ENCODE measurements at regions not wholly inside any gene's neighbourhood (a gene's known extent, or its start where the extent isn't known, plus 50 kb on each side); places are given as distances from the start of the nearest gene placed in this dataset.

- Histone ChIP-seq H3K4me1 (replicated peaks in 1 of 4; ENCODE audit: control insufficient read depth in 3 of 4, insufficient read depth in 4 of 4, low read length in 3 of 4) (no peaks in the 10 kb centered on the region), H2AK5ac (ENCODE audit: low read depth, low read length) (no peak overlapping the region), H2BK20ac (ENCODE audit: low read length) (no peak overlapping the region), H3K79me2 (ENCODE audit: control insufficient read depth in 1 of 2, insufficient read depth in 2 of 2, low read length in 2 of 2) (no peaks in the 10 kb centered on the region), H3K4me2 (ENCODE audit: insufficient read depth in 1 of 2, low read depth in 2 of 2, low read length in 2 of 2) (no peak overlapping the region), H3K23ac (ENCODE audit: insufficient read length) (no peak overlapping the region), H2BK12ac (ENCODE audit: low read depth, low read length) (no peak overlapping the region), H2BK15ac (ENCODE audit: low read length) (no peak overlapping the region), H4K5ac (ENCODE audit: insufficient read length, low read depth, low read length) (no peak overlapping the region), H3K9me3 (ENCODE audit: insufficient read depth in 2 of 2, low read depth in 1 of 2, low read length in 1 of 2) (no peaks in the 10 kb centered on the region), H3K27ac (ENCODE audit: low read depth, low read length) (no peak overlapping the region), H4K8ac (ENCODE audit: extremely low read depth, insufficient read depth, low read length) (no peak overlapping the region), H4K20me1 (replicated peaks in 1 of 2; ENCODE audit: control insufficient read depth in 1 of 2, insufficient read depth in 2 of 2, low read length in 2 of 2) (no peaks in the 10 kb centered on the region), H3K27me3 (replicated peaks in 1 of 4; ENCODE audit: control insufficient read depth in 3 of 4, extremely low read depth in 1 of 4, insufficient read depth in 3 of 4, low read length in 3 of 4) (no peaks in the 10 kb centered on the region), H2BK120ac (replicated peaks; ENCODE audit: low read depth, low read length) (no peak overlapping the region), H2AFZ (ENCODE audit: low read length) (no peak overlapping the region), H3K14ac (ENCODE audit: insufficient read length) (no peak overlapping the region), H3K36me3 (ENCODE audit: control insufficient read depth in 2 of 4, insufficient read depth in 4 of 4, low read length in 3 of 4) (no peaks in the 10 kb centered on the region), H4K91ac (replicated peaks; ENCODE audit: insufficient read length, low read length) (no peak overlapping the region), H3K56ac (replicated peaks; ENCODE audit: insufficient read length, low read depth, low read length) (no peak overlapping the region), H2BK5ac (ENCODE audit: low read depth, low read length) (no peak overlapping the region), H3K18ac (ENCODE audit: extremely low read depth, low read length) (no peak overlapping the region), H3K79me1 (ENCODE audit: low read depth, low read length) (no peaks in the 10 kb centered on the region), H3K23me2 (ENCODE audit: low read depth, low read length) (no peaks in the 10 kb centered on the region), H3K4me3 (ENCODE audit: extremely low read depth in 1 of 4, insufficient read depth in 2 of 4, low read depth in 3 of 4, low read length in 4 of 4) (no peak overlapping the region), H3K4ac (replicated peaks; ENCODE audit: insufficient read length, low read depth, low read length) (no peak overlapping the region), H3K9ac (replicated peaks in 1 of 4; ENCODE audit: extremely low read depth in 1 of 4, low read depth in 3 of 4, low read length in 3 of 4) (no peak overlapping the region)
- no peak for FAIRE-seq
- CTCF ChIA-PET (ENCODE audit: partially characterized antibody) = no interaction called here
- POLR2A ChIA-PET (ENCODE audit: partially characterized antibody) = no interaction called here
- DNase-seq (ENCODE audit: low read depth in 1 of 2, low spot score in 2 of 2) = no peak
- WGBS, 2 experiments (ENCODE audit: extremely low coverage in 1 of 2, insufficient coverage in 1 of 2, insufficient read length in 1 of 2, insufficient replicate concordance in 2 of 2, low coverage in 1 of 2, low lambda C conversion rate in 2 of 2, missing lambda C conversion rate in 1 of 2) = 76% methylated on average over 3 of the region's 3 CpGs; no CpG with 5 or more reads in 1 of the 2 experiments
- TF ChIP-seq GTF2F1 (IDR thresholded peaks at IDR 0.05; ENCODE audit: borderline replicate concordance, low read depth, low read length) (no peak), TEAD4 (IDR thresholded peaks at IDR 0.05; ENCODE audit: low read depth, low read length) (no peak), SIRT6 (IDR thresholded peaks at IDR 0.05; ENCODE audit: low read length) (no peak), CTBP2 (IDR thresholded peaks at IDR 0.05; ENCODE audit: borderline replicate concordance, insufficient read depth, insufficient read length, low read length) (no peak), SAP30 (IDR thresholded peaks at IDR 0.05; ENCODE audit: insufficient read depth, insufficient replicate concordance, low read length) (no peak), ZNF274 (IDR thresholded peaks at IDR 0.05; ENCODE audit: borderline replicate concordance, extremely low read depth, low read length) (no peak), ASH2L (IDR thresholded peaks at IDR 0.05; ENCODE audit: low read length) (no peak), TAF7 (optimal IDR thresholded peaks at IDR 0.05; ENCODE audit: borderline replicate concordance, low read depth, low read length) (no peak), KDM1A (IDR thresholded peaks at IDR 0.05; ENCODE audit: borderline replicate concordance, low read length) (no peak), MAFK (IDR thresholded peaks at IDR 0.05; ENCODE audit: low read depth, low read length) (no peak), KDM5A (IDR thresholded peaks at IDR 0.05; ENCODE audit: low read length) (no peak), TCF12 (IDR thresholded peaks at IDR 0.05; ENCODE audit: low read depth, low read length) (no peak), NANOG (IDR thresholded peaks at IDR 0.05; ENCODE audit: insufficient read depth, low read depth, low read length, poor library complexity, severe bottlenecking) (no peak), EP300 (IDR thresholded peaks at IDR 0.05; ENCODE audit: borderline replicate concordance in 1 of 2, low read depth in 2 of 2, low read length in 2 of 2) (no peak)
- TF ChIP-seq, protein P1, sequence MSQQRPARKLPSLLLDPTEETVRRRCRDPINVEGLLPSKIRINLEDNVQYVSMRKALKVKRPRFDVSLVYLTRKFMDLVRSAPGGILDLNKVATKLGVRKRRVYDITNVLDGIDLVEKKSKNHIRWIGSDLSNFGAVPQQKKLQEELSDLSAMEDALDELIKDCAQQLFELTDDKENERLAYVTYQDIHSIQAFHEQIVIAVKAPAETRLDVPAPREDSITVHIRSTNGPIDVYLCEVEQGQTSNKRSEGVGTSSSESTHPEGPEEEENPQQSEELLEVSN (IDR thresholded peaks at IDR 0.05) = no peak
These were observed 339.5 kb upstream of the EDIL3 start for GRCh38 chr5:84724181-84724580.

All from H1 (cell line).